ENCODE measurements at regions not wholly inside any gene's neighbourhood (a gene's known extent, or its start where the extent isn't known, plus 50 kb on each side); places are given as distances from the start of the nearest gene placed in this dataset.

GRCh38 chr3:34411596-34411995 lies 613.2 kb downstream of the PDCD6IP start:
- H2AFZ ChIP-seq (ENCODE audit: low read depth, low read length): no peak overlapping the region

GRCh38 chr3:34419801-34420200 lies 621.4 kb downstream of the PDCD6IP start:
- H4K20me1 ChIP-seq (ENCODE audit: insufficient read depth, low read length): no peaks in the 10 kb centered on the region
- H3K4me2 ChIP-seq (ENCODE audit: low read length): no peak overlapping the region
- no peaks in the 10 kb centered on the region for H3K4me1 ChIP-seq (ENCODE audit: low read length)
- H3K27me3 ChIP-seq (ENCODE audit: low read depth, low read length): no peaks in the 10 kb centered on the region
- no peak overlapping the region for H3K9ac ChIP-seq (ENCODE audit: low read length)
- H3K36me3 ChIP-seq (replicated peaks; ENCODE audit: low read depth, low read length): no peaks in the 10 kb centered on the region
- no peak overlapping the region for H3K4me3 ChIP-seq (ENCODE audit: low read length)
- no peak overlapping the region for H3K27ac ChIP-seq (ENCODE audit: low read length)
- no peak overlapping the region for H2AFZ ChIP-seq (ENCODE audit: low read depth, low read length)
- TF ChIP-seq CTCF (IDR thresholded peaks at IDR 0.05; ENCODE audit: low read depth, low read length) (no peak), EZH2phosphoT487 (IDR thresholded peaks at IDR 0.05; ENCODE audit: low read depth) (no peak)
- no peaks in the 10 kb centered on the region for H3K9me3 ChIP-seq (ENCODE audit: insufficient read depth, low read length)
- no peaks in the 10 kb centered on the region for H3K79me2 ChIP-seq (ENCODE audit: low read length)

More at GRCh38 chr3:34411596-34411995, 613.2 kb downstream of the PDCD6IP start:
- Histone ChIP-seq H3K36me3 (replicated peaks; ENCODE audit: low read depth, low read length) (no peaks in the 10 kb centered on the region), H3K27ac (ENCODE audit: low read length) (no peak overlapping the region), H3K27me3 (ENCODE audit: low read depth, low read length) (no peaks in the 10 kb centered on the region), H3K4me2 (ENCODE audit: low read length) (no peak overlapping the region), H4K20me1 (ENCODE audit: insufficient read depth, low read length) (no peaks in the 10 kb centered on the region), H3K9ac (ENCODE audit: low read length) (no peak overlapping the region), H3K4me3 (ENCODE audit: low read length) (no peak overlapping the region), H3K4me1 (ENCODE audit: low read length) (peaks cover 18% of the 10 kb centered on the region), H3K9me3 (ENCODE audit: insufficient read depth, low read length) (no peaks in the 10 kb centered on the region), H3K79me2 (ENCODE audit: low read length) (no peaks in the 10 kb centered on the region)
- TF ChIP-seq EZH2phosphoT487 (IDR thresholded peaks at IDR 0.05; ENCODE audit: low read depth) (no peak), CTCF (IDR thresholded peaks at IDR 0.05; ENCODE audit: low read depth, low read length) (no peak)

DNA sequence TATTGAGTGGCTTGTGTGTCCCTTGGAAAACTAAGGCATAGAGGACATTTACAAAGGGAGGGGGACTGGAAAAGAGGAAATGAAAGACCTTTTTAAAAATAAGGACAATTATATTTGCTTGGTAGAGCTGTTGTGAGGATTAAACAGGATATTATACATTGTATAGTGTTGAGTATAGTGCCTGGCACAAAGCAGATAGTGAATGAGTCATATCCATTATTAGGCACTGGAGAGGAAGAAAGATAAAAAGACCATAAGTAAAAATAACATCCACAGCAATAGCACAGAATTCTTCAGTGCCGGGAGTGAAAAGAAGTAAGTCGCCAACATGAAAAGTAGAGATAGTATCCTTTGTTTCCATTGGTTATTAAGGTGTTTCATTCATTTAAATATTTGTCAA lies 623.3 kb downstream of the PDCD6IP start:
- Histone ChIP-seq H3K4me3 (ENCODE audit: low read length) (no peak overlapping the region), H3K36me3 (replicated peaks; ENCODE audit: low read depth, low read length) (no peaks in the 10 kb centered on the region), H3K9me3 (ENCODE audit: insufficient read depth, low read length) (no peaks in the 10 kb centered on the region)

GRCh38 chr3:34439796-34440195 lies 641.4 kb downstream of the PDCD6IP start:
- no peak overlapping the region for H3K4me2 ChIP-seq (ENCODE audit: low read length)
- H3K9me3 ChIP-seq (ENCODE audit: insufficient read depth, low read length): peaks cover 11% of the 10 kb centered on the region
- no peaks in the 10 kb centered on the region for H3K27me3 ChIP-seq (ENCODE audit: low read depth, low read length)
- TF ChIP-seq CTCF (IDR thresholded peaks at IDR 0.05; ENCODE audit: low read depth, low read length) (no peak), EZH2phosphoT487 (IDR thresholded peaks at IDR 0.05; ENCODE audit: low read depth) (no peak)
- no peak overlapping the region for H3K9ac ChIP-seq (ENCODE audit: low read length)
- no peaks in the 10 kb centered on the region for H3K4me1 ChIP-seq (ENCODE audit: low read length)
- H4K20me1 ChIP-seq (ENCODE audit: insufficient read depth, low read length): no peaks in the 10 kb centered on the region
- H3K36me3 ChIP-seq (replicated peaks; ENCODE audit: low read depth, low read length): no peaks in the 10 kb centered on the region
- H3K4me3 ChIP-seq (ENCODE audit: low read length): no peak overlapping the region
- no peak overlapping the region for H3K27ac ChIP-seq (ENCODE audit: low read length)
- H3K79me2 ChIP-seq (ENCODE audit: low read length): no peaks in the 10 kb centered on the region
- H2AFZ ChIP-seq (ENCODE audit: low read depth, low read length): no peak overlapping the region

More for the DNA sequence above, 623.3 kb downstream of the PDCD6IP start:
- no peaks in the 10 kb centered on the region for H3K27me3 ChIP-seq (ENCODE audit: low read depth, low read length)
- no peaks in the 10 kb centered on the region for H3K79me2 ChIP-seq (ENCODE audit: low read length)
- no peak overlapping the region for H3K9ac ChIP-seq (ENCODE audit: low read length)
- no peak overlapping the region for H2AFZ ChIP-seq (ENCODE audit: low read depth, low read length)
- H3K4me2 ChIP-seq (ENCODE audit: low read length): no peak overlapping the region
- H3K27ac ChIP-seq (ENCODE audit: low read length): no peak overlapping the region
- no peaks in the 10 kb centered on the region for H4K20me1 ChIP-seq (ENCODE audit: insufficient read depth, low read length)
- no peaks in the 10 kb centered on the region for H3K4me1 ChIP-seq (ENCODE audit: low read length)
- TF ChIP-seq CTCF (IDR thresholded peaks at IDR 0.05; ENCODE audit: low read depth, low read length) (no peak), EZH2phosphoT487 (IDR thresholded peaks at IDR 0.05; ENCODE audit: low read depth) (no peak)
